Epithelial cell of proximal tubule (primary cell): ENCODE measurements at regions not wholly inside any gene's neighbourhood (a gene's known extent, or its start where the extent isn't known, plus 50 kb on each side); places are given as distances from the start of the nearest gene placed in this dataset.
"Not testable (repeated sequence)": the region's sequence is repeated elsewhere in the genome, so short reads cannot be mapped to it uniquely, and the experiment has no call there.

Experiments used
- DNase-seq: peaks from one replicate; pipeline ENCODE4 v3.0.0-alpha.2; 2011; ENCODE audit warnings: low read depth
- H3K4me3 ChIP-seq: 2 replicates; pipeline ENCODE4 v1.5.1; 2011; ENCODE audit warnings: low read depth, mild to moderate bottlenecking, low read length
- CTCF ChIP-seq: conservative IDR thresholded peaks from 2 replicates; pipeline ENCODE4 v1.5.1; 2012; ENCODE audit warnings: low read depth, mild to moderate bottlenecking, low read length

- H3K4me3 ChIP-seq = no peak overlapping the region
- no peak for TF ChIP-seq CTCF
- DNase-seq = no peak
Observed at GRCh38 chr6:81265106-81265505, 487.4 kb downstream of the TENT5A start.

GRCh38 chr6:81263531-81264168 is 488.8 kb downstream of the TENT5A start:
- TF ChIP-seq CTCF = no peak
- no peak overlapping the region for H3K4me3 ChIP-seq
- no peak for DNase-seq

- no peak for TF ChIP-seq CTCF
- no peak for DNase-seq
Observed at GRCh38 chr6:81262656-81263055, 489.8 kb downstream of the TENT5A start.

GRCh38 chr6:81256223-81256622 is 496.3 kb downstream of the TENT5A start:
- not testable (repeated sequence) for DNase-seq, H3K4me3 ChIP-seq

More at GRCh38 chr6:81262656-81263055, 489.8 kb downstream of the TENT5A start:
- H3K4me3 ChIP-seq = no peak overlapping the region

GRCh38 chr6:81253821-81254220 is 498.7 kb downstream of the TENT5A start:
- DNase-seq = no peak
- TF ChIP-seq CTCF = no peak
- no peak overlapping the region for H3K4me3 ChIP-seq

- DNase-seq = no peak
- no peak for TF ChIP-seq CTCF
- H3K4me3 ChIP-seq = no peak overlapping the region
Observed at GRCh38 chr6:81252231-81252630, 500.2 kb downstream of the TENT5A start.

- DNase-seq = no peak
- no peak for TF ChIP-seq CTCF
Observed at GRCh38 chr6:81246200-81246599, 506.3 kb downstream of the TENT5A start.

More at GRCh38 chr6:81246200-81246599, 506.3 kb downstream of the TENT5A start:
- H3K4me3 ChIP-seq = no peak overlapping the region
